Astrocyte of the hippocampus (primary cell): ENCODE measurements at regions not wholly inside any gene's neighbourhood (a gene's known extent, or its start where the extent isn't known, plus 50 kb on each side); places are given as distances from the start of the nearest gene placed in this dataset.

Experiments used
- DNase-seq: peaks from one replicate; pipeline ENCODE4 v3.0.0; 2011; ENCODE audit warnings: low read depth, low spot score

DNA sequence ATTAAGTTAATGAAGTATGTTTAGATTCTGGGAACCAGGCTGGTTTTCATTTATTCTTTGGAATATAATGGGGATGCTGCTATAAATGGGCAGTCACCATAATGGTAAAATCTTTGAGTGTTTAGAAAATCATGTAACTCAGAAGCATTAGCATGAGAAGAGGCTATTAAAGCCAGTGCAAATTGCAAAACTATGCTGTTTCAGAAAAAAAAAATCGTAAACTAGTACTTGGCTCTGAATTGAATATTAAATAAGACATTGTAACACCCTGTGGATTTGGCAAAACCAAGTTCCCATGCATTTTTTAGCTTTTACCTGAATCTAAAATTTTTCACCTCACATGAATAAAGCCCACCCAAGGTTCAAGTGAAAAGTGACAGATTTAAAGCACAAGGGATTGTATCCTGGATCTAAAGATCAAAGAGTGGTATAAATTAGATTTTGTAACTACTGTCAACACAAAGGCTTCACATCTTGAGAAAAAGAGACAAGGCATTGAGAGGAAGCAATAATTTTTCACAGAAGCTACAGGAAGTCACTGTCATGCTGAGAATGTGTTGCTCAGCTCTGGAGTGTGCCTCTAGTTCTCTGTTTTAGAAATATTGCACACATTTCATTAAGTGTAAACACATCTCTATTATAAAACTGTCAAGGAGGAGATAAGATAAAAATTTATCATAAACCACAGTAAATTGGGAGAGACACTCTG lies 142.2 kb downstream of the ABCA8 start:
- DNase-seq: no peak

DNA sequence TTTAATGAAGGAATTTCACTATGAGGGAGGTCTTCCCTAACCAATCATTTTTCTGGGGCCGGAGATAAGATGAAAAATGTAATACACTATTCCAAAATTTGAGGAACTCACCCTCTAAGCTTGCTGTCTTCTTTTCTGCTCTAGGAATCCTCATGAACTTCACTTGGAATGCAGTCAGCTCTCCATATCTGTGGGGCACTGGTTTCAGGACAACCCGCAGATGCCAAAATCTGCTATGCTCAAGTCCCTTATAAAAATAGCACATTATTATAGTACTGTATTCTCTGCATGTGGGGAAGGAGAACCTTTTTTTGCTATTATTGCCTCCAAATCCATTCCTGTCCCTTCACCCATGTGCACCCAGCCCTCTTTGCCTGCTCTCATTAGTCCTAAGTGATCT lies 146.0 kb downstream of the ABCA8 start:
- no peak for DNase-seq

DNA sequence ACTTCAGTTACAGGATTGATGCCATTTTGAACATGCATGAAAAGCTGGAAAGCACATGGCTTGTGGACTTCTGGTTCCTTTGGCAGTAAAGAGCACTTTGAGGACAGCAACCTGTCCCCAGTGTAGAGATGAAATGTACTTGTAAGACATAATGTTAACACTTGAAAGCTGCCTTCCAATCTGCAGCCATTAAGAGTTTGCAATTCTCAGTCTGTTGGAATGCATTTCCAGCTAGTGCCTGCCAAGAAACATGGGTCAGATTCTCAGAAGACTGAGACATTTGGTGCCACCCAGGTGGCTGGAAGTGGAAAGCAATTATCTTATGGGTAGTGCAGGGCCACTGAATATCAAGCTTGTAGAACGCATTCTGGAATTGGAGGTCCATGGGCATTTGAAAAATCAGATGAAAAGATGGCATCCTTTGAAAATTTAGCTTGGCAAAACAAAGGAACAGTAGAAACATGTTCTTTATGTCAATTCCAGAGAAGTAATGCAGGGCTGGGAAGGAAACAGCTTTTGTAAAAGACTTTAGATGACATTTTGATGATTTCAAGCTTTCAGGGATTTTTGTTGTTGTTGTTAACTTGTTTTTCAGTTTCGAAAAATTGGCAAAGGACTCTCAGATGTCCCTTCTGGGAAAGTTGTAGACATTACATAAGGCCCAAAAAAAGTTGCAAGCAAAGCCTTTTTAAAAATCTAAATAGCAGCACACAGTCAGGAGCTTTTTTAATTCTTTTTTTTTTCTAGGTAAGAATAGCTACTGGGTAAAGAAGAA lies 147.0 kb downstream of the ABCA8 start:
- DNase-seq: peak; percentile 21

DNA sequence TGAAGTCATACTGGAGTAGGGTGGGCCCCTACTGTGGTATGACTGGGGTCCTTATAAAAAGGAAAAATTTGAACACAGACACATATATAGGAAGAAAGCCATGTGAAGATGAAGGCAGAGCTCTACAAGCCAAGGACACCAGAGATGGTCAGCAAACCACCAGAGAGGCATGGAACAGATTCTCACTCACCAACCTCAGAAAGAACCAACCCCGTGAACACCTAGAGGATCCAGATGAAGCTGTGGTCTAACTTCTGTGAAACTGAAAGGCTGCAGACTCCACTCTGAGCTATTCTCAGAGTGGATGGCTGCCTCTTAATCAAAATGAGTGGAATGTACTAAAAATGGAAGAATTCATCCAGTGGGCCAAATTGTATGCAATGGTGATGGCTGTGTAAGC lies 149.6 kb downstream of the ABCA8 start:
- DNase-seq: no peak

DNA sequence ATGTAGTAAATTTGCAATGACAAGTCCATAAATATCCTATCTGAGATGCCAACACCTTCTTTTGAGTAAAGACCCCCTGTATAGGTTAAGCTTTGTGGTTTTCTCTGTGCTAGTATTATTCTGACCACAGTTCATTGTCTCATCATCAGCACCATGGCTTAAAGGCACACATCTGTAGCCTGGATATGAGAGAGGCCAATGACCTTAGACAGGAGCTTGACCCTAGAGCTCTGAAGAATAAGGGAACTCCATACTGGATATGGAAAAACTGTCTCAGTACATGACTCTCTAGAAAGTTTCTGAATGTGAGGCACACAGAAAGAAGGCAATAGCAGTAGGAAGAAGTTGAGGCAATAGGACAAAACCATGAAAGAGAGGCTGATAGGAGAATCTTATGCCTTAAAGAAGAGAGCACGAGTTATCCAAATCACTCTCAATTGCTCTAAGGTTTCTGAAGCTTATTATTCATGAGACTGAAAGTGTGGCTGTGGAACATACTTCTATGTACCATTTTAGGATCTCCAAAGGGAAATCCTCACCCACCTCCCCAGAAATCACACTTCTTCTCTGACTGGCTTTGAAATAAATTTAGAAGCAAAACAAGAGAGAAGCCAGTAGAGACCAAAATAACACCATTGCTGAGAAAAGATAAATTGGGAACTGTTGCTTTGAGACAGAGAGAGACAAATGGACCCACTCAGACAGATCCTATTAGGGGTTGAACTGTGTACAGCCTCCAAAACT lies 150.2 kb downstream of the ABCA8 start:
- DNase-seq: no peak

DNA sequence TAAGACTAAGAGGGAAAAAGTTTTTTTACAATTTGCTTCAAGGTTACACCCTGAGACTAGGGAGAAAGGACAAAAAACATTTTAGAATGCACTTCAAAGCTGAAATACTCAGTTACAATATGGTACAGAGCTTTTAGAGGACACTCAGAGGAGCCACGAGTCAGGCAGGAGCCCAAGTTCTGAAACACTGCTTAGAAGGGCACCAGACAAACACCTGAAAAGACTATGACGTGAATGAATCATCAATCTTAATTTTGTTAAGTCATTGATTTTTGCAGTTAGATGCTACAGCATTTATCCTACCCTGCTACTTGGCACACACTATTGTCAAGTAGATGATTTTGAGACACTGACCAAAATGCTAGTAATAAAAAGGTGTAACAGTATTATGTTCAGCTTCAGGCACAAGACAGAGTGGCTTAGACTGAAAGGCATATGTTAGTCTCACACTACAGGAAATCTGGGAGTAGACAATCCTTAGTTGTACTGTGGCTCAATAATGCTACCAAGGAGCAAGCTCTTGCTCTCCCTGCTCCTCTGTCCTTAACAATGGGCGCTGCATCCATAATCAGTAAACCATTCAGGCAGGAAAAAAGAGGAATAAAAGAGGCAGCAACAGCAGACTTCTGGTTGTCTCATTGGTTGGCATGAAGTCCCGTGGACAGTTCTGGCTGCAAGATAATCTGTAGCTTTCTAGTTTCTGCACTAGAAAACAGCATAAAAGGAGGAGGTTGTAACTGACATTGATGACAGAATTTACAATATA lies 151.8 kb downstream of the ABCA8 start:
- no peak for DNase-seq

DNA sequence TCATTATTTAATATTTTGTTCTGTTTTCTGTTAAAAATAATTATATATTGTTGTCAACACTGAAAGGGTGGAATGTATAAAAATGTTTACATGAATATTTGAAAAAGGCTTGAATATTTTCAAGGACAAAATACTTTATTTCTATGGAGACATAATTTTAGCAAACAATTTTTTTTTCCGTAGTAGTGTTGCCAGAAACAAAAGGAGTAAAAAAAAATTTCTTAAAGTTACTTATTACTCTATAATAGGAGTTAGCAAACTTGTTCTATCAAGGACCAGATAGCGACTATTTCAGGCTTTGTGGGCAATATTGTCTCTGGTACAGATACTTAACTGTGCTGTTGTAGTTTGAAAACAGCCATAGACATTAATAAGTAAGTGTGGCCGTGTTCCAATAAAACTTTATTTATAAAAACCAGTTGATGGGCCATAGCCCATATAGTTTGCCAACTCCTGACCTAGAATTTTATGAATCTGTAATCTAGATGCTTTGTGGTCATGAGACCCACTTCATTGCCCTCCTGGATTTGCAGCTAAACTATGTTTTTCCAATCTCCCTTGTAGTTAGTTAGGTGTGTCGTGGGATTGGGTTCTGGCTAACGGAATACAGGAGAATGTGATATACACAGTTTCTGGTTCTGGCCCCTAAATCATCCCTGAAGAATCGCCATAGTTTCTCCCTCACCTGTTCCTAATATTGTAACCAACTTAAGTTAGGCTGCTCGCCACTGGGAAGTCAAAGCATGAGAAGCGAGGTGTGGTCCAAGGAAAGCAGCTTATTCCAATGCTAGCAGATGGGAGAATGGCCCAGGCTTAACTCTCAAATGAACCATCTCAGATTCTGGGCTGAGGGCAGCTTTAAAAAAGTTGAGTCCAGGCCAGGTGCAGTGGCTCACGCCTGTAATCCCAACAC lies 153.6 kb downstream of the ABCA8 start:
- no peak for DNase-seq

DNA sequence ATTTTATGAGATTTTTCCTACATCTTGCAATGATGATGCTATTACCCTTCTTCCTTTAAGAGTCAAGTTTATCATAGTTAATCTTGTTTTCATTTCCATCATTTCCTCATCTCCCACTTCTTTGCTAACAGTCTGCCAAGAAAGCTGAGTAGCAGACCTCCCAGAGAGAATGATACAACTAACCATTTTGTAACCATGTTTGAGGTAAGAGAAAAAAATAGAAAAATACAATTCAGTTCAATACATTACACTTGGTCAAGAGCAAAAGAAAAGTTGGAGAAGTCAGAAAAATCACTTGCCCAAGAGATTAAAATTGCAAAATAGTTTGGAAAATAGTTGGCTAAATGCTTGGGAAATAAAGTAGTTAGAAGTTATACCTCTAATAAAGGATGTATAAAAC lies 154.4 kb downstream of the ABCA8 start:
- no peak for DNase-seq

DNA sequence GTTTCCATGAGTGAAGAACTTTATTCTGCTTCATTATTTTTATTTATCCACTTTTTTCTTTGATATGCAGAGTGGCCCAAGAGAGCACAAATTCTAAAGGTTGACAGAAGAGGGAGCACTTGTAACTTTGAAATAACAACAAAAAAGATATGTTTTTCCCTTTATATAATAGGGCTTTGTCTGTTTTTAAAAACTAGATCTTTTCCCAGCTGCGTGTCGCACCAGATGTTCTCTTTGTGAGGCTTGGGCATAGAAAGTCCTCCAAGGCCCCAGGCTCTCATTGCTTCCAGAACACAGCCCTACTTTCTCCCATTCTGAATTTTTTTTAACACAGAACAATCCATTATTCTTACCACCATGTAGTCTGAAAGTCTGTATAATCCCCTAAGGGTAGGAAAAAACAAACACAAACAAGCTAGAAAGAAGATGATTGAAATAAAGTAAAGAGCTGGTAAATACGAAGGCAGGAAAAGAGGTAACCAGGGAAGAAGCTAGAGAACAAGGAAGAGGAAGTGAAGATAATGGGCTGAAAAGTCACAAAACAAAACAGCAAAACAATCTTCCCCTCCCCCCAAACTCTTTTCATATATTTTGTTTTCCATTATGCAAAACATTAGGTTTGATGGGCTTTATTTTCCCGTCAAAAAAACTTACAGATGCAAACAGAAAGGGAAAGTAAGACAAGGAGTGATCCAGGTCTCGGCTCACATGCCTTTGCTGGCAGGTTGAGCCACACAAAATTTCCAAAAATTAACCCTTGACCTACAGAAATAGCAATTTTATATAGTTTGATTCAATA lies 160.4 kb downstream of the ABCA8 start:
- peak; percentile 21 for DNase-seq

DNA sequence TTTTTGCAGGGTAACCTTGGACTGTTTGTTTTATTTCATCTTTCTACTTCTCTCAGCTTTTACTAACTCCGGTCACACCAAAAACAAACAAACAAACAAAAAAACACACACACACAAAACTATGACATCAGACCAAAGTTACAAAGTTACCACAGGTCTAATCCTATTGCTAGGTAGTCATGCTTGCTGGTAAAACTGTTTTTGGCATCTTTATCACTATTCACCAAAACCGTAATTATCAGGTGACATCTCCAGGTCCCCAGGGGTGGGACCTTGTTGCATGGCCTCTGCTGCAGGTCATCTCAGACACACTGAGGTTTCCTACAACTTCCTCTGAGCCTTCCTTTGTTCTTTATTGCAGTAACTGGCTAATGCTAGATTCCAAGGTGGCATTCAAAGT lies 162.3 kb downstream of the ABCA8 start:
- DNase-seq: no peak

DNA sequence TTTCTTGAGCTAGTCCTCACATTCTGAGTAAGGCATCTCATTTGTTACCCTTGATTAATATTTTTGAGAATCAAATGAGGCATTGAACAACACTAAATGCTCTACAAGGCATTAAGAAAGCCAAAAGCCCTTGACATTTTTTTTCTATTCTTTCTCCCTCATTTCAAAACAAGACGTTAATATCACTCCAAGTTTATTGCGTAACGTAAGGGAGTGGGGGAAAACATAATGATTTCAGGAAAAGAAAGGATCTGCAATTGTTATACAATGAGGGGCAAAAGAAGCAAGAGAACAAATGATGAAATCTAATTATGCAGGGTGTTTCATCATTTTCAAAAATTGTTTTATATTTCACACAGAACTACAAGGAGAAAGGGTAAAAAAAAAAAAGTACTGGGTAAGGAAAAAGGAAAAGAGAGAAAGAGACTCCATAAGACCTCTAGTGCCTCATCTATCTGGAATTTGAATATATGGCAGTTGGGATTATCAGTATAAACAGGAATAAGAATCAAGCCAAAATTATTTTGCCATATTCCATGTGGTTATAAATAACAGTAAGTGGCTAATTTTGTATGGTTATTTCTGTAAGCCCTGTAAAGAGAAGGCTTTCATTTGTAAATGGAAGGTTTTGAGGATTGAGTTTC lies 163.0 kb downstream of the ABCA8 start:
- no peak for DNase-seq

DNA sequence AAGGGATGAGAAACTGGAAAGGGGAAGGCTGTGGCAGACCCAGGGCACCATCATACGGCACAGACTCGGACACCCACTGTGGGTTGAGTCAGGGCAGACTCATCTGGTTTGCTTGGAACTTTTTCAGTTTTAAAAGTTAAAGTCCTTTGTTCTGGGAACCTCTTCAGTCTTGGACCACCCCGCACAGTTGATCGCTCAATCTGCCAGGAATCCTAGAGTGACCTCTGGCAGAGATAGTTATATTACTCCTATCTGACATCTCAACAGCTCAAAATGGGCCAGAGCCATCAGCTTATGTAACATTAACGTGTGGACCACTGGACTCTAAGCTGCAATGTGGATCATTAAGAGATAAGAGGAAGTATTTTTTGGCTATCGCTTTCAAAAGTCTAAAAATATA lies 164.3 kb downstream of the ABCA8 start:
- DNase-seq: no peak

DNA sequence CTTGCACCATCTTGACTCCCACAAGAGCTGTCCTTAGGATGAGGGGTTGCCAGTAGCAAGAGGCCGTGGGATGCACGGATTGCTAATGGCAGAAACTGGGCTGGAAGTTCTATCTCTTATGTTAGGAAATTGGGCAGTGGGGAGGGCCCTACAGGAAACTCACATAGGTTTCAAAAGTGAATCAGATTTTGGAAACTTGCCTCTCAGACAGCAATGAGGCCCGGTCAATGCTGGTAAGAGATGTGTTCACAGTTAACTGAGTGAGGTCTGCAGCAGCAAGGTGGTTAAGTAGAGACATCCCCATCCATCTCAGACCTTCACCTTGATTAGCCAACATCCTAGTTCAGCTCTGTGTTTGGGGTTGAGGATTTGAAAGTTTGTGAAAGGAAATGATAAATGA lies 164.7 kb downstream of the ABCA8 start:
- no peak for DNase-seq

DNA sequence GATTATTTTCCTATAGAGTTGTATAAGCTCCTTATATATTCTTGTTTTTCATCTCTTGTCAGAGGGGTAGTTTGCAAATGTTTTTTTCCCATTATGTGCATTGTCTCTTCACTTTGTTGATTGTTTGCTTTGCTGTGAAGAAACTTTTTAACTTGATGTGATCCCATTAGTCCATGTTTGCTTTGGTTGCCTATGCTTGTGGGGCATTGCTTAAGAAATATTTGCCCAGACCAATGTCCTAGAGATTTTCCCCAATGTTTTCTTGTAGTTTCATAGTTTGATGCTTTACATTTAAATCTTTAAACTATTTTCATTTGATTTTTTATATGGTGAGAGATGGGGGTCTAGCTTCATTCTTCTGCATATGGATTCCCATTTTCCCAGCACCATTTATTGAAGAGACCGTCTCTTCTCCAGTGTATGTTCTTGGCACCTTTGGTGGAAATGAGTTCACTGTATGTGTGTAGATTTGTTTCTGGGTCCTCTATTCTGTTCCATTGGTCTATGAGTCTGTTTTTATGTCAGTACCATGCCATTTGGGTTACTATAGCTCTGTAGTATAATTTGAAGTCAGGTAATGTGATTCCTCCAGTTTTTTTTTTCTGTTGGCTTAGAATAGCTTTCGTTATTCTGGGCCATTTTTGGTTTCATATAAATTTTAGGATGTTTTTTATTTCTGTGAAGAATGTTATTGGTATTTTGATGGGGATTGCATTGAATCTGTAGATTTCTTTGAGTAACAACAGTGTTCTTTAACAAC lies 165.8 kb downstream of the ABCA8 start:
- DNase-seq: no peak

DNA sequence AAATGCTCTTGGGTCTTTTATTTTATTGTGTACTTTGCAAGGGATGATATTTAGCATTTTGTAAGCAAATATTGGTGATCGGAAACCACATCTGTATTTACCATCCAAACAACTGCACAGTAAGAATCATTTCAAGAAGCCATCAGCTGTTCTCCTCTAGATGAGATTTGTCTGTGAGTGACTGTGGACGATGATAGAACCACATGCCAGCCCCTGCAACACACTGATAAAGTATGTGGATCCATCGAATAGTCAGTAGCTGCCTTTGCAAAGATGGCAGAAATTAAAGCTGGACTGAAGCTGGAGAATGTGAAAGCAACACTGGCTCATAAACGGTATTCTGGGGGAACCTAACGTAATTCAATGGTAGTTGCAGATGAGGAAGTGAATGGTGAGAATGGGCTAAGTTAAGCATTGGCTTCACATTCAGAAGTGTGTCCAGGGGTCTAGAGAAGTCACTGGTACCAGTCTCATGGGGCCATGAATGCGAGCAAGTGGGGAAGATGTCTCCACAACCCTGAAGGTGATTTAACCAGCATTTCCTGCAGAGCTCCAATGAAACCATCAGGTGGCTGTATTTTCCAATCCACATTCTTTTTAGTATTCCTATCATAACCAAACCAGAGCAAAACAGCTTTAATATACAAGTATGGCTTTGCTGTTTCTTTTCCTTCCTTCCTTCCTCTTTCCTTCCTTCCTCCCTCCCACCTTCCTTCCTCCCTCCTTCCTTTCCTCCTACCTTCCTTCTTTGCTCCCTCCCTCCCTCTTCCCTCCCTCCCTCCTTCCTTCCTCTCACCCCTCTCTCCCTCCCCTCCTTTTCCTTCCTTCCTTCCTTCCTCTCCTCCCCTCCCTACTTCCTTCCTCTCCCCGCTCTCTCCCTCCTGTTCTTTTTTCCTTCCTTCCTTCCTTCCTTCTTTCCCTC lies 169.4 kb downstream of the ABCA8 start:
- DNase-seq: no peak

DNA sequence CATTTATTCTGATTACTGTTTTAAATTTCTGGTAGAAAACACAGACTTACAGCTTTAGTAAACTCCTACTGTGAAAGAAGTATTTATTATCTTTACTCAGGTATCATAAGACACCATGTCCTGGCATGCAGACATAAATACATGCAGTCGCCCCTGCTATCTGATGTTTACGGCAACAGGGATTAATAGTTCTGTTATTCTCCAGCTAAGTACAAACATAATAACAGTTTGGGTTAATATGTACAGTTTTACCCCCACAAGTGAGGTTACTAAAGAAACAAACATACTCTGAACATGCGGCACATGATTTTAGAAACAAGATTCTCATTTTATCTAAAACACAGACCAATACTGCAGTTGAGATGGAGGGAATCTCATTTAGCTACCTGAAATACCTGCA lies 170.8 kb downstream of the ABCA8 start:
- DNase-seq: no peak

DNA sequence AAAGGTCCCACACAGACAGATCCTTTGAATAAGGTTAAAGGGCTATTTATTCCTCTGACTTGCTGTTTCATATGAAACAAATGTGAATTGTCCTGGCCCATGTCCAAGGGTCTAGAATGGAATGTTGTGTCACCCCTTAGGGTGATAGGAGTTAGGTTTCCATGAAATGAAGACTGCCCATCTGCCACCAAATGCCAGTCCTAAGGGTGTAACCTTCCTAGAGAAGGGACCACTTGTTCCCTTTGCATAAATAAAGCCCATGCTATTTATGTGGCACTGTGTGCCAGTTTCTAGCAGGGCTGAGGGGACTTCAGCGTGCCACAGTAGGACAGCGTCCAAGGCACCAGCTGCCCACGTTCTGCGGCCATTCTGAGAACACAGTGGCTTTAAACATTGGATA lies 171.3 kb downstream of the ABCA8 start:
- DNase-seq: no peak

DNA sequence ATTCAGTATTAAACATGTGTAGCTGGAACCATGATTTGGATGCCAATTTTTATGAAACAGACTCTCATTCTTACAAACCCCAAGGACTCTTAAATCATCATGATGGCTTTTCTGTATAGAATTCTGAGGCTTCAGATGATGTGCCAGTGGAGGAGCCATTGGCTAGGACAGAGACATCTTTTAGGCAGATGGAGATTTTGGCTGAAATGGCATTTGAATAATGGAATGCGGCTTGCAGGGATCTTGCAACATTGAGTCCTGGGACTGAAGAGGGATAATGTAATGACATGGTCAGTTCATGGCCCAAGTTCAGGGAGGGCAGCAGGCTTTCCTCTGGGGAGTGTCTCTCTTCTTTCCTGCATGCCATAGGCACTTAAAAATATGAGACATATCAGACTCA lies 172.4 kb downstream of the ABCA8 start:
- no peak for DNase-seq
